Gastrocnemius medialis (tissue), 4 donors: ENCODE measurements at regions not wholly inside any gene's neighbourhood (a gene's known extent, or its start where the extent isn't known, plus 50 kb on each side); places are given as distances from the start of the nearest gene placed in this dataset.

Source experiments
- CTCF ChIP-seq, 5 experiments: fragments of 450-650 bp in 3 of 5; fragments of 200-600 bp in 2 of 5; sonication (generic) in 2 of 5; IDR thresholded peaks in 4 of 5; conservative IDR thresholded peaks in 1 of 5; 1 replicate in 4 of 5; 2 replicates in 1 of 5; pipeline ENCODE4 v1.5.1; 2016 to 2019; ENCODE audit warnings: antibody characterized with exemption in 5 of 5, mild to moderate bottlenecking in 3 of 5, moderate library complexity in 3 of 5
- POLR2A ChIP-seq, 2 donors: fragments of 450-650 bp; IDR thresholded peaks; one replicate each; pipeline ENCODE4 v1.6.1; 2017; ENCODE audit warnings: antibody characterized with exemption in 2 of 2, mild to moderate bottlenecking in 2 of 2, moderate library complexity in 2 of 2

- no peak for TF ChIP-seq CTCF (IDR thresholded peaks at IDR 0.05 in 4 of 5, conservative IDR thresholded peaks at IDR 0.05 in 1 of 5)
- TF ChIP-seq POLR2A (IDR thresholded peaks at IDR 0.05) = no peak
Measured at GRCh38 chr13:59043016-59043415, 1120.7 kb downstream of the DIAPH3 start.
